Stimulated activated CD4-positive, alpha-beta T cell treated with anti-CD3 and anti-CD28 coated beads, TNF-alpha, amount 100 ng/mL, for 1 hour (primary cell): ENCODE measurements at regions not wholly inside any gene's neighbourhood (a gene's known extent, or its start where the extent isn't known, plus 50 kb on each side); places are given as distances from the start of the nearest gene placed in this dataset.
A peak's percentile ranks its signal among the peaks of the same experiment; 100 is the strongest.

Experiments used
- DNase-seq, 3 donors: peaks; one replicate each; pipeline ENCODE4 v3.0.0-alpha.2; 2020; ENCODE audit warnings: low read depth in 3 of 3, low spot score in 1 of 3

DNA sequence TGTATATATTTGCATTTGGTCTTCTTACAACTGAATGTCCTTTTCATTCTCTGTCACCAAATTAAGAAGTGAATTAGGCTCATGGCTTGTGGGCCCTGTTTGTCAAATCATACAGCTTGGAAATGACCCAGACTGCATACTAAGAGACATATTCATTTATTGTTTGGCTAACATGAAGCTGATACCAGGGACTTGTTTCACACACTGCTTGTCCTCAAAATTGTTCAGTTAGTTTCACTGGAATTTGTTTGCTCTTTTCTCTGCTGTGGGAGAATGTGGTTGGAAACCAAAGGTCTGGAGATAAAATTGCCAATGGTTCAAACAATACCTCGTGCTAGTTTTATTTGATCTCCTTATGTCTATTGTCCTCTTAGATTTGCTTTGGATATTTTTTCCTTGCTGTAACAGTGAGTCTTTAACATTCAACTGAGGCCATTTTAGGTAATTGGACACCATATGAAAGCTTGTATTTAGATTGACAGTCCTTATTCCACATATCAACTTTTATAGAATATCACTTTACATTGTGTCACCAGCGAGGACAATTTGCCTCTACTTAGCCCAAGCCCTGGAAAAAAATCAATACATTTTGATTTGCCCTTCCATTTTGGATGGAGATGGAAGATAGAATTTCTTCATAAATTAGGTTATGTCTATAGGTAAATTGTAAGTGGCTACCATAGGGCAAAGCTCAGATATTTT is 144.3 kb upstream of the MTAP start:
- no peak for DNase-seq

DNA sequence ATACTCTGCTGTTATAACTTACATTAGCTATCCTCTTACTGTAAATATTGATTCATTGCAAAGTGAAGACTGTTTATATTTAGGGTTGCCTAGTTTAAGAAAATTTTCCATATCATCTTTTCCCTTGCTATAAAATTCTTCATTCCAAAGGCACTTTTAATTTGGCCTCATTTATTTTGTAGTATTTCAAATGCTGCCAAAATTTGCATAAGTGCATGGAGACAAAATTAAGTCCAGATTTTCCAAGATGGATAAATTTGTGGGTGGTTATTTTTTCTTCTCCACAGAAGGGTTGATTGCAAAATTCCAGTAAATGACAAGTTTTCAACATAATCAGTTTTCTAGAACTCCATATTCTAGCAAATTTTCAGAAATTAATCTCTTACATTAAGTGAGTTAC is 141.5 kb upstream of the MTAP start:
- no peak for DNase-seq

DNA sequence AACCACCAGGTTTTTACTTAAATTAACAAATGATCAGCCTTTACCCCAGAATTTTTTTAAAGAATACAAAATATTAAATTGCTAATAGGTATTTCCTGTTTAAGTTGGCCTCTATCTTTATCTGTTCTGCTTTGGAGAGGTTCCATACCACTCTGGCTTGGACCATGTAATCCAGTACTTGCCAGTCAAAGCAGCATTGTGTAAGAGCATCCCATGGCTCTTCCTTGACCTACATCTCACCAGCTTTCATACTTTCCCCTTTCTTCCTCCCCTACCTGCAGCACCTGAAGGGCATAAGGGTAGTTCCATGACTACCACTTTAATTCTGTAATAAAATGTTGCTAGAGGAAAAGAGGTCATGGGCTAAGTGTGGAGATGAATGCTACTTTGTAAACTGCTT is 140.8 kb upstream of the MTAP start:
- no peak for DNase-seq

DNA sequence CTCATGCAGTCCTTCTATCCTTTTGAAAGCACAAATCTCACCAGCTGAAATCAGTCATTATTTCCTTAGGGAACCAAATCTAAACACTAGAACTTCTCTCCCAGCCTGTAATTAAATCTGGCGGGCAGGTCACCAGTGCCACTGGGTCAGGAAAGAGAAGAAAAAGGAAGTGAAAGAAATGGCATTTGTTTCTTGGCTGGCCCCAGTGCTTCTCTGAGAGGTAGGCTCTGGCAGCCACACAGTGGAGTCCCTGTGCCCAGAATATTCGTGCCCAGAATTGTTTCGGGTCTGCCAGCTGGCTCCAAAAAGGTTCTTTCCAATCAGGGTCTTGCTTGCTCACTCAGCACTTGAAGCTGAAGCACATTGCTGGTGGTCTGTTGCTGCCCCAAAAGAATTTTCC is 133.9 kb upstream of the MTAP start:
- no peak for DNase-seq

DNA sequence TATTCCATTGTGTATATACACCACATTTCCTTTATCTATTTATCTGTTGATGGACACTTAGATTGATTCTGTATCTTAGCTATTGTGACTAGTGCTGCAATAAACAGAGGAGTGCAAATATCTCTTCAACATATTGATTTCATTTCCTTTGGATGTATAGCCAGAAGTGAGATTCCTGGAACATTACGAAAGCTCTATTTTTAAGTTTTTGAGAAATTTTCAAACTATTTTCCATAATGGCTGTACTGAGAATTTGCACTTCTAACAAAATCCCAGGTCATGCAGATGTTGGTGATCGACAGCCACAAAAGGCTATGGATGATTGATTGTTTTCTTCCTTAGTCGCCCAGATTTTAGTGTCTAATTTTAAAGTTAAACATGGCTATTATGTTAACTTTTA is 132.7 kb upstream of the MTAP start:
- DNase-seq: no peak

DNA sequence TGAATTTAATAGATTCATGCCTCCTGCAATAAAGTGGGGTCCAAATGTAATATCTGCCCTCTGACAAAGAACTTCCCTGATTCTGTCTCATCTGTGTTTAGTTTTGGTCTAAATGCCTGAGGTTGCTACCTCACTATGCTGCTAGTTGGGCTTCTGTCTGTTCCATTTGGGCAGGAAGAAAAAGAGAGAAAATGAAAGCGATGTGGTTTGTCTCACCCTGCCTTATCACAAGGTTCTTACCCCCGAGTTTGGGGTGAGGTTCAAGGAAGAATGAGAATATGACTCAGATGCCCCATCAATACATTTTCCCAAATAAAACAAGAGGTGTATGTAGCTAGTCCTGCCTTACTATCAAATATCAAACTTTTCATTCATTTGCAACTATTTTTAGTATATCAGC is 132.1 kb upstream of the MTAP start:
- DNase-seq: no peak

DNA sequence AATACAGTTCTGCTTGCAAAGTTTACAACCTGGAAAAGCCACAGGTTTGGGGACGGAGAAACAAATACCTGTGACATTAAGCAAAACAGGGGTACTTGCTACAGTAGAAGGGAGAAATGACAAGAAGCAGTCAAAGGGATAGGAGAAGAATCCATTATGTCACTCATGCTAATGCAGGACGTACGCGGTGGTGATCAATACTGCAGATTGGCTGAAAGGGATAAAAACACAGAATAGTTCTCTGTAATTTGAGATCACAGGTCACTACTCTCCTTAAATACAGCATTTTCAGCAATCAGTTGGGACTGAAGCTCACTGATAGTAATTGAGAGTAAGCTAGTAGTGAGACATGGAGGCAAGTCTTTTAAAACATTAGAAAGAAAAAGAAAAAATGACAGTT is 130.3 kb upstream of the MTAP start:
- no peak for DNase-seq

DNA sequence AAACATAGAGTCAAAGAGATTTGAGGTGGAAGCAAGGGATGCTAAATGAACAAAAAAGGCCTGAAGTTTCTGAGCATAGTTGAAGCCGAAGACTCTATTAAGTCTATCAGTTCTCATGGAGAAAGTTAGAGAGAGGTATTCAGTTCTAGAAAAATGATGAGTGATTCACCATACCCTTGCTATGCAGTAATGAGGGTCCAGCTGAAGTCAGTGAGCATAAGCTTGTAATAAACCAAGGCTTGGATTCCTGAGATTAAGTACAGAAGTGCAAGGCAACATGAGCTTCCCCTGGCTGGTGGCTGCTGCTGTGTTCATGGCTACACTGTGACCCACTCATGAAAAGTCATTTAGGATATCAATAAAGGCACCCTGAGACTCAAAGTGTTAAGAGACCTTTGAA is 129.7 kb upstream of the MTAP start:
- DNase-seq: no peak

DNA sequence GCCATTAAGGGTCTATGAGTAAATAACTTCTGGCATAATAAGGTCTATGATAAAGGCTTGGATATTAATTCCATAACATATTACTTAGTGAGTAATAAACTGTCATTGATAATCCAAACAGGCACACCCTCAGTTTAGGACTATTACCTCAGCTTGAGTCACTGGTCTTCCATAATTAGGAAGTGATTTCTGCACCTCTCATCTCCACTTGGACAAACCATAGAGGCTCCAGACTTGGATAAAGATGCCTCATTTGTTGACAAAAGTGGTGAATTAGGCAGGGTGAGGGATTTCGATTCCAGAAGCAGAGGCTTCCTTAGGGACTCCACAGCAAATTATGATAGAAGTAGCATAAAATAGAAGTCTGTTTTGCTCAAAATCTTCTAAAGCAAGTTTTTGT is 127.5 kb upstream of the MTAP start:
- no peak for DNase-seq

DNA sequence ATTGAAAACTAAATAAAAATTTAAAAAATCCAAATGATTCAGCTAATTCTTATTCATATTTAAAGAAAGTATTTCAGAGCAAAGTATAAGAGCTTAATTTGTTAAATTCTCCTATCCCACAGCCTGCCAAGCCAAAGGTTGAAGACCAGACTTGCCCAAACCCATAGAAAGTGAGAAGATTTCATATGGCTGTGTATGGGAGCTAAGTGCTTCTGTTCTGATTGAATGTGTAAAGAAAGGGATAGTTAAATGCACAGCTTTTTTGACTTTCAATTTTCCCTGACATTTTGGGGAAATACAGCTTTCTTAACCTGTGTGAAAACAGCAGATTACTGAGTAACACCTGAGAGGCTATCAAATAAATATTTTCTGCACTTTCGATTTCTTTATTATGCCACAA is 125.0 kb upstream of the MTAP start:
- DNase-seq: no peak

DNA sequence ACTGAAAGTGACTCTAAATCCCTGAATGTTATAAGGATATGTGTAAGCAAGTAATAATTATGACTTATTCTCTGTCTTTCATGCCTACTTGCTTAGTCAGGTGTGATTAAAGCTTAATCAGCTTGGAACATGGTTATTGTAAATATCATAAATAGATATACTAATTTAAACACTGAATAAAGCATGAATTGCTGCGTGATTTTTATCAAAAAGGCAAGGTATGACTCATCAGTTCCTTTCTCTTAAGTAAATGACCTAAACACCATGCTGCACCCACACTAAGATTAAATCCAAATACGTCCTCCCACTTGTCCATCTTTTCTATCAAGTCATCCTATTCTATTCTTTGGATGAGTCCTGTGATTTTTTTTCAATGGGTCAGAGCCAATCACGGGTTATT is 124.6 kb upstream of the MTAP start:
- no peak for DNase-seq

DNA sequence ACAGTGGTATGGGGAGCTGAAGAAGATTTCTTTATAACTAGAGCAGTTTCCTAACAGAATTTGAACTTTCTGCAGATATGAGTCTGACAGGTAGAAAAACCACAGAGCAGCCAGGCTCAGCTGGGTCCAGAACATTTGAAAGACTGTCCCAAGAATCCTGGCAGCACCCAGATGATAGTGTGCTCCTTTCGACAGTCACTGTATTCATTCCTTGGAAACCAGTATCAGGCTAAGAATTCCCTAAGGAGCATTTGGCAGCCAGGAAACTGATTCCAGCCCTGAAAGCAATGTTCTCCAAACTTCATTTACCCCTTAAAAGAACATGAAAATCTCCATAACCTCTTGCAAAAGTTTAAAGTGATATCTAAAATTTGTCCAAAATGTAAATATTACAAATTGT is 123.0 kb upstream of the MTAP start:
- DNase-seq: no peak

DNA sequence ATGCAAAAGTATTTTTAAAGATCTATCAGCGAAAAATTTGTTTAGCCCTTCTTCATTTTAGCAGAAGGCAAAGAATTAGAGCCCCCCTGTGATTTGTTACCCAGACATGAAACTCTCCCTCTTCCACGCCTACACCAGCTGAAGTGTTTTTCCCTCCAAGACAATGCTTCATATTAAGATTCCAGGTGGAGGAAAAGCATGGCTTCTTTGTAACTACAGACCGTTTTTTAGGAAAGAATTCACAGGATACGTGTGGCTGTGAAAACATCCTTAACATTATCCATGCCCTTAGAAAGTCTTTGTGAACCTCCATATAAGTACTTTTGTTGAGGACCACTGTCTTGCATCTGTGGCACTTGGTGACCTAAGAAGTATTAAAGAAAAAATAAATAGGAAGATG is 121.8 kb upstream of the MTAP start:
- DNase-seq: no peak

DNA sequence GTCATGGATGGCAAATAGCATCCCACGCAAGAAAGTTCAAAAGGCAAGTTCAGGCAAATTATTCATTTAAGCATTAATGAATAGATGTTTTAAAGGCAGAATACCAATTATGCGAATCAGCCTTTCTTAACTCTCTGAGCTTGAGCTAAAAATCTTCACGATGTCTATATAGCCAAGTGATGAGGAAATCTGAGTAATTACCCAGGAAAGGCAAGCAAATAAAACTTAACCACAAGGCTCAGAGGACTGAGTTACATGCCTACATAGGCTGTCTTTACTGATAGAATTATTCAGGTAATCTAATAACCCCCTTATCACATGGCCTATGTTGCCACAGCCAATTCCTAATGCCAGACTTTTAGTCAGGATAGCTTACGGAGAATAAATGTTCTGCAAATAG is 120.8 kb upstream of the MTAP start:
- no peak for DNase-seq

DNA sequence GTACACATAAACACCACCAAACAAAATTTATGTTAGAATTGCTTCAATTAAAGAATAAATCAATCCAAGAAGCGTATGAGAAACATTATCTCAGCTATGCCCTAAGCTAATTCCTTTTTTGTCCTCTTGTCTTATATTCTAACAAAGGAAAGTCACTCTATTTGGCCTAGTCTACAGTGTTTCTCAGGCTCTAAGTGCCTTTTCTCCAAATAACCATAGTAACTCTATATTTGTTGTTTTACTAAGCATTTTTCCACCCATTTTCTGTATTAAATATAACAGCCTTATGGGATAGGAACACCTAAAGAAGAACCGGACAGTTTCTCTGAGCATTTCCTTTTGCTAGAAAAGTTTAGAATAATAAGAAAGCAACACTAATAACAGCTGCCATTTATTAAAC is 120.1 kb upstream of the MTAP start:
- no peak for DNase-seq

DNA sequence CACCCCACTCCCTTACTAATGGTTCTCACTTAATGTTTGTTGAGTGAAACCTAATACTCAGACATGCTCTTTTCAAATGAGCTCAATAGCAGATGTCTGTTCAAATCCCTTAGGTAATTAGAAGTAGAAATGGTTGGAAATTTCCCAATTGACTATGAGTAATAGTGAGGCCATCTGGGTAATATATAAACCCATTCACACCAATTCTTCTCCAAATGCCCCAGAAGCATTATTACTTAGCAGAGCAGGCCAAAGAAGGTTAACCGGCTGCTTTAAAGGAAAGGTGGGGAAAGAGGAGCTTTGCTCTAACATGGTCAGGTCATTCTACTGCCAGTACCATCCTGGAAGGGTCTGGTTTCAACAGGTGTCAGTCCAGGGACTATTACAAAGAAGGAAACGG is 119.5 kb upstream of the MTAP start:
- DNase-seq: no peak

DNA sequence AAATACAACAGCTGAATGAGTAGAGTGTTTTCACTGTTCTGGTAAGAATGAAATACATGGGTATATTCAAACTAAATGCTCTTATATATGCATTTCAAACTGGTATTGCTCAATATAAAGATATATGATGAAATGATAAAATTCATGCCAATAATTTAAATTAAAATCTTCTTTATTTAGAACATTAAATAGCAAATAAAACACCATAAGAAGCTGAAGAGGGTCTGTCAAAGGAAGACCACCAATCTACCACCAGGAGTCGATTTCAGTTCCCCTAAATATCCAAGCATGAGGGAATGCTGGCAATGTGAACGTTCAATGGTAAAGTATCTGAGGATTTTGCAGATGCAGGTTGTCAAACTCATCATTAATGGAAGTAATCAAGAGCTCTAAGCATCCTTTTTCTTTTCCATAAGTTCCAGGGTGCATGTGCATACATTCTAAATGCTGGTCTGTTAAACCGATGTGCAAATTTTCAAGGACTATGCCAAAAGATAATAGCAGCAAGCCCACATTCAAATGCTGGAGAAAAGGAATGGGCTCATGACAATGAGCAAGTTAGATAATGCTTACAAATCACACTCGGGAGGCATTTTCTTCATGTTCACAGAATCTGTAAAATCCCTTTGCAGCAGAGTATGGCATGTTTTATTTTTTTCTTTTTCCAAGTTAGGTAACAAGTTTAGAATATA is 118.8 kb upstream of the MTAP start:
- no peak for DNase-seq

DNA sequence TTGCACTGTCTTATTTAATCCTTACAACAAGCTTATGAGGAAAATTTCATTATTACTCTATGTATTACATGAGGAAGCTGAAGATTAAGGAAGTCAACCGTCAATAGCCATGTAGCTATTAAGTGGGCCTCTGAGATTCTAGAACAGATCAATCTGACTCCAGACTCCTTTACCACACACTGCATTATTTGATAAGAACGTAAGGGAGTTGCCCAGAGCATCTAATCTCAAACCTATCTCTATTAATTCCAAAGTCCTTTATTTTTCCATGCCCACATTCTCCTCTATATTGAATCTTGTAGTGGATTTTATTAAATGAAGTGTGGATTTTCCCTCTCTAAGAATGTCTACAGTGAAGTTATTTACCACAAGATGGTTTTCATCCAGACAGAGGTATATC is 118.2 kb upstream of the MTAP start:
- DNase-seq: no peak

DNA sequence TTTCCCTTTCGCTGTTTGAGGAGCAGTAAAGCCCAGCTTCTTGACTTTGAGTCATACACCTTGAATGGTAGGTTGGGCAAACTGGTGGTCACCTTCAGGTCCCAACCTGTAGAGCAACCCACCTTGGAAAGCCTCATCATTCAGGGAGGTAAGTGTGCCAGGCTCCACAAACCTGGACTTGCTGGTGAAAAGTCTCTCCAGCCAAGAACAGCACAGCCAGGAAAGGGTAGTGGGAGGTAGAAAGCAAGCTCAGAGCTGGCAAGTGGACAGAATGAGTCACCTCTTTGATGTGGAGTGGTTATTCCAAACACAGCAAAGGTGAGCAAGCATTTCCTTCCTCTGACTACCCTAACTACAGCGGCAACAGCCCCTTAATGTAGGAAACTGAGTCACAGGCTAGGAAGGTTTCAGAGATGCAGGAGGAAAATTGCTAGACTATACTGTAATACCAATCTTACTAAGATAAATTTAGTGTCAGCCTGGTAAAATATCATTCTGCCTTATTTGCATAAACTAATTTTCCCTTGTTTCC is 117.5 kb upstream of the MTAP start:
- DNase-seq: peak in 2 of 3 donors; percentile 1 to 10

DNA sequence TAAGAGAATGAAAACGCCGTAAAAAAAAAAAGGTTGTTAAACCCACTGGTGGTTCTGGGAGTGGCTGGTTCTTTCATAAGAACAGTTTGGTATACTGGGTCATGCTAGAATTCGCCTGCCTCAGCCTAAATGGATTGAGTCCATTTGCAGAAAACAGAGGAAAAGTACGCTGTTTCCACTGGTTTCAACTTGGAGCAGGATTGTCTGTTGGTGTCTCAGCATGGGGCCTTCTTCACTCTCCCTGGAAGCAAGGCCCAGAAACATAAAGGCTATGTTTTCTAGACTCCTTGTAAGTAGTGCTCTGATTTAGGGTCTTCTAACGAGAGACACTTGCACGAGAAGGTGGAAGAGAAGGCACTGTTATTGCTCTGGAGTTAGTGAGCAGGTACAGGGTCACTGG is 116.9 kb upstream of the MTAP start:
- DNase-seq: no peak

DNA sequence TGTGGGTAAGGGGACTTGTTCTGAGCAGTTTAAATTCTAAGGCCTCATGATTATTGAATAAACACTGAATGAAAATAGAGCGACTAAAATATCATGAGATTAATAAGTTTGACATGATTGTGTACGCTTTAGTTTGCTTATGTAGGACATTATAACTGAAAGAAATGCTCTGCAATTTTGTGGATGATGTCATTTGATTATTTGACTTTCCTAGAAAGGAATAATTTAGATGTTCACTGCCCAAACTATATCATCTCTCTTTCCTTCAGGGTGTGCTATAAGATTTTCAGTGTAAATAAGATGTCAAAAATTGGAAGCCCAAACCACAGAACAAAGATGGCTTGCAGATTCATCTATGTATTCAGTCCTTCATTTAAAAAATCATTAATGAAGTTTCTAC is 115.7 kb upstream of the MTAP start:
- no peak for DNase-seq

DNA sequence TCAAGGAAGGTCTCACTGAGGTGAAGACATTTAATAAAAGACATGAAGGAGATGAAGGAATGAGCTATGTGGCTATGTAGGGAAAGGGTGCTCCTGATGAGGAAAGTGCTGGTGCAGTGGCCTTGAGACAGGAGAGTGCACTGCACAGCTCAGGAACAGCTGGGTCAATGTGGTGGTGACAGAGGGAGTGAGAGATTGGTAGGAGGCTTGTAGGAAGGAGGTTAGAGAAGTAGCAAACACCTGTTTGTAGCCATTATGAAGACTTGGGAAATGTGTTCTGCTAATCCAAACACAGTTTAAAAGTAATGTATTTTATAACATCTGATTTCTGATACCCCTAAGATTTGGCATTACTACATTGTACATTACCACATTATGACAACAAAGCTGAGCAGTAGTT is 115.1 kb upstream of the MTAP start:
- no peak for DNase-seq
